HL-60 (cell line): ENCODE measurements at regions not wholly inside any gene's neighbourhood (a gene's known extent, or its start where the extent isn't known, plus 50 kb on each side); places are given as distances from the start of the nearest gene placed in this dataset.

Experiments used
- CTCF ChIP-seq: IDR thresholded peaks from one replicate; pipeline ENCODE4 v1.5.1; 2011; ENCODE audit warnings: low read length, control low read depth, inconsistent platforms; ENCODE audit not compliant: insufficient read depth
- GABPA ChIP-seq: IDR thresholded peaks from 2 replicates; pipeline ENCODE4 v1.6.1; 2012; ENCODE audit warnings: low read depth
- SPI1 ChIP-seq: IDR thresholded peaks from 2 replicates; pipeline ENCODE4 v1.6.1; 2012; ENCODE audit warnings: low read depth, mild to moderate bottlenecking, borderline replicate concordance
- TF ChIP-seq, protein P1 (sequence below): IDR thresholded peaks from 2 replicates; pipeline ENCODE4 v1.6.1; 2012; ENCODE audit warnings: low read depth; ENCODE audit not compliant: insufficient replicate concordance

DNA sequence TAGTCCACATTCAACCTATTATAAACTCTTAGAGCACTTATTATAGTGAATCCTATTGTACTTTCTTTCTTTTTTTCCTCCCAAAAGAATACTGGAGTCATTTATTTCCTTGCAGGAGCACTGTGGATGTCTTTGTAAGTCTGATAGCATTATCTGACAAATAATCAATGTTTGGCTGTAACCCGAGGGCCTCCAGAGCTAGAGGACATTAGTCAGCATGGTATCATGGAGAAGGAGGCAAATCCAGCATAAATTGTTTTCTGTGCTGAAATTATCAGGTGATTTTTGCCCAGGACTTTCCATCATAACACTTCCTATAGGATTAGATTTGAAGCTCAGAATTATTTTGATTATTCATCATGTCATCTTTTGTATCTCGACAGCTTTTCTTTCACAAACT, 551.0 kb downstream of the ZNF608 start:
- no peak for TF ChIP-seq SPI1
- TF ChIP-seq CTCF = no peak
- no peak for TF ChIP-seq GABPA
- TF ChIP-seq, protein P1, sequence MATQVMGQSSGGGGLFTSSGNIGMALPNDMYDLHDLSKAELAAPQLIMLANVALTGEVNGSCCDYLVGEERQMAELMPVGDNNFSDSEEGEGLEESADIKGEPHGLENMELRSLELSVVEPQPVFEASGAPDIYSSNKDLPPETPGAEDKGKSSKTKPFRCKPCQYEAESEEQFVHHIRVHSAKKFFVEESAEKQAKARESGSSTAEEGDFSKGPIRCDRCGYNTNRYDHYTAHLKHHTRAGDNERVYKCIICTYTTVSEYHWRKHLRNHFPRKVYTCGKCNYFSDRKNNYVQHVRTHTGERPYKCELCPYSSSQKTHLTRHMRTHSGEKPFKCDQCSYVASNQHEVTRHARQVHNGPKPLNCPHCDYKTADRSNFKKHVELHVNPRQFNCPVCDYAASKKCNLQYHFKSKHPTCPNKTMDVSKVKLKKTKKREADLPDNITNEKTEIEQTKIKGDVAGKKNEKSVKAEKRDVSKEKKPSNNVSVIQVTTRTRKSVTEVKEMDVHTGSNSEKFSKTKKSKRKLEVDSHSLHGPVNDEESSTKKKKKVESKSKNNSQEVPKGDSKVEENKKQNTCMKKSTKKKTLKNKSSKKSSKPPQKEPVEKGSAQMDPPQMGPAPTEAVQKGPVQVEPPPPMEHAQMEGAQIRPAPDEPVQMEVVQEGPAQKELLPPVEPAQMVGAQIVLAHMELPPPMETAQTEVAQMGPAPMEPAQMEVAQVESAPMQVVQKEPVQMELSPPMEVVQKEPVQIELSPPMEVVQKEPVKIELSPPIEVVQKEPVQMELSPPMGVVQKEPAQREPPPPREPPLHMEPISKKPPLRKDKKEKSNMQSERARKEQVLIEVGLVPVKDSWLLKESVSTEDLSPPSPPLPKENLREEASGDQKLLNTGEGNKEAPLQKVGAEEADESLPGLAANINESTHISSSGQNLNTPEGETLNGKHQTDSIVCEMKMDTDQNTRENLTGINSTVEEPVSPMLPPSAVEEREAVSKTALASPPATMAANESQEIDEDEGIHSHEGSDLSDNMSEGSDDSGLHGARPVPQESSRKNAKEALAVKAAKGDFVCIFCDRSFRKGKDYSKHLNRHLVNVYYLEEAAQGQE = no peak
